CD4-positive, alpha-beta T cell treated with Interleukin-15 for 1 hour (primary cell): ENCODE measurements at regions not wholly inside any gene's neighbourhood (a gene's known extent, or its start where the extent isn't known, plus 50 kb on each side); places are given as distances from the start of the nearest gene placed in this dataset.

Source experiments
- DNase-seq: peaks from one replicate; pipeline ENCODE4 v3.0.0-alpha.2; 2020

DNA sequence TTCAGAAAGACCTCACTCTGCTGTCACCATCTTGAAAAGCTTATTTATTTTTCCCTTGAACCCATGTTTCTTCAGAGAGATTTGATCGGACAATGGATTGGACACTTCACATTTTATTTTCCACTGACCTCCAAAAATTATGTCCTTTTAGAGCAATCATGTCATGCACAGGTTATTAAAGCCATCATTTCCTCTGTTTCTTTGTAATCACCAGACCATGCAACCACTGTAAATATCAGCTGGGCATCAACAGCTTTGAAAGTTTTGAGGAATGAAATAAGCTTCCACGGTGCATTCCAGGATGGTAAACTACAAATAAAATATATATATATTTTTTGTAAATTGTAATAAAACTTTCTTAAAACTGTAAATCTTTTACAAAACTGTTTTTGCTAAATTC, 144.1 kb upstream of the ADAMTS5 start:
- DNase-seq, result no peak

DNA sequence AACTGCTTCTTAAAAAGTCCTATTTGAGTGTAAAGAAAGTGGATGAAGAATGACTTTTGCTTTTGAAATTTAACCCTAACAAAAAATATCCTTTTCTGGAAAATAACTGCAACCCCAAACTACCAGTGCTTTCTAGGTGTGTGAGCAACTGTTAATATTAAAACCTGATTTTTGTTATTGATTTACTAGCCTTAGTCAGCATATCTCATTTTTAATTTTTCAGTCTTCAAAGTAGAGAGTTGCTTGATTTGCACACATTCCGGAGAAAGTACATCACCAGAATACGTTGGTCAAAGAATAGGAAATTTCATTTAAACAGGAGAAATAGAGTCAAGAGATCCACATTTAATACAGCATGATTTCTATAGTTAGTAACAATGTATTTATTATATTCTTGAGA, 141.8 kb upstream of the ADAMTS5 start:
- DNase-seq, result no peak

- no peak for DNase-seq
These were observed 141.3 kb upstream of the ADAMTS5 start for GRCh38 chr21:27108228-27108627.

DNA sequence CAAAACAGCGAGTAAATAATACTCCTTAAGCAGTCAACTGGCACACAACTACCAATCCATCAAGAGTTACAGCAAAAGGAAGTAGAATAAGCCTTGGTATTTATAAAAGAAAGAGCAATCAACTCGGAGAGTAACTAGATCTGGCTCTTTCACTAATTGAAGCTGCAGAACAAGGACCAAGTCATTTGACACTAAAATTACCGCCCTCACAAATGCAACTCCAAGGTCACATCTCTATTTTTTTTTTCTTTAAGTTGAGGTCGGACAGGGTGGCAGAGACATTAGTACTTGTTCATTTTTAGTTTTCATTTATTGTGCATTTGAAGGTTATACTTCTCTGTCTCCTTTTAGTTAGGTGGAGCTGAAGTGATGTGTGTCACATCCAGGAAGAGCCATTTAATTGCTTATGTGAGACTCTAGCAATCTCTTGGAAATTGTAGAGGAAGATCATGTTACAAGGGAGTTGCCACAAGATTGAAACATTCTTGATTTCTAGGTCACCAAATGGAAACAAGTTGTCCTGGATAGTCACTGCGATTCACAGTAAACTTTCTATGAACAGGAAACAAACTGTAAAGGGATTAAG, 138.1 kb upstream of the ADAMTS5 start:
- DNase-seq, result no peak

GRCh38 chr21:27103768-27104167, 136.9 kb upstream of the ADAMTS5 start:
- DNase-seq, result no peak

DNA sequence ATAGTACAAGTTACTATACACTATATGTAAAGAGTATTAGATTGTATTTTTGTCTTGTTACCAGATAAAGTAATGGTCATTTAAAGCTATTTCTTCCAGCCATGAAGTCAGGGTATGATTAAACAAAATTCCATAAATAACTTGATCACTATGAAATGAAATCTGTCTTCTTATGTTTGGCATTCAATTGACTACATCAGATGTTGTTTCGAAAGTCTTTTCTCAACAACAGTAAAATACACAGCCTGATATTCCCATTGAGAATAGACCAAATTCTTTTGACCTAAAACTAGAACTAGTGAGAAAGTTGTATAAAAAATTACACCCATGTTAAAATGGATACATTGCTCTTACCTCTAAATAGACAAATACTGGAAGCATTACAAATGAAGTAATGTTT, 134.6 kb upstream of the ADAMTS5 start:
- DNase-seq, result no peak

DNA sequence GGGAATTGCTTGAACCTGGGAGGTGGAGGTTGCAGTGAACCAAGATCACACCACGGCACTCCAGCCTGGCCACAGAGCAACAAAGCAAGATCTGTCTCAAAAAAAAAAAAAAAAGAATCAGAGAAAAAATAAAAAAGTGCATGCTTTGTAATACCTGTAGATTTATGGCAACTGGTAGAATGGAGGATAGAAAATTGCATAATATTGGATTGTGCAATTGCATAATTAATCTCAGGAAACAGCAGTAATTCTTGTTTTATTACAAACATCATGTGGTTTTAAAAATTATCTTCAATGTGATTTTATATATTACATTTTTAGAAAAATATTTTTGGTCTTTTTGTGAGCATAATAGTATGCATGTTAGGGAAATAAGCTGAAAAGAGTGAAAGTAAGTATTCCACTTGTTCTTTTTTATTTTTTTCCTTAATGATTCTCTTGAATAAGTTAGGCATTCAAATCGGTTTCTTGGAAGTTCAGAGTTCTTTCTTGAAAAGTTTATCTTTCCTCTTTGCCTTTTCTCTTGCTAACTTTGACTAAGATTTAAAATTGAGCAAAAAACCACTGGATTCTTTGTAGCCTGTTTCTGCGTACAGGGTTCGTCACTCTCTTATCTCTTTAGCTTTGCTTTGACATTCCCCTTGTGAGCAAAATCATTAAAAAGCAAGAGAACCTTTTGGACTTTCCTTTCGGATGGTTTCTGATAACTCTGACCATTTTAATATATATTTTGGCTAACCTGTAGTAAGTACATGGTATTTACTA, 127.5 kb upstream of the ADAMTS5 start:
- DNase-seq, result no peak

GRCh38 chr21:27086630-27087029, 119.7 kb upstream of the ADAMTS5 start:
- DNase-seq, result no peak

GRCh38 chr21:27086186-27086585, 119.3 kb upstream of the ADAMTS5 start:
- no peak for DNase-seq

- no peak for DNase-seq
These were observed 118.5 kb upstream of the ADAMTS5 start for GRCh38 chr21:27085387-27085786.

GRCh38 chr21:27083144-27083543, 116.3 kb upstream of the ADAMTS5 start:
- no peak for DNase-seq

- DNase-seq, result no peak
These were observed 115.6 kb upstream of the ADAMTS5 start for GRCh38 chr21:27082431-27083010.

DNA sequence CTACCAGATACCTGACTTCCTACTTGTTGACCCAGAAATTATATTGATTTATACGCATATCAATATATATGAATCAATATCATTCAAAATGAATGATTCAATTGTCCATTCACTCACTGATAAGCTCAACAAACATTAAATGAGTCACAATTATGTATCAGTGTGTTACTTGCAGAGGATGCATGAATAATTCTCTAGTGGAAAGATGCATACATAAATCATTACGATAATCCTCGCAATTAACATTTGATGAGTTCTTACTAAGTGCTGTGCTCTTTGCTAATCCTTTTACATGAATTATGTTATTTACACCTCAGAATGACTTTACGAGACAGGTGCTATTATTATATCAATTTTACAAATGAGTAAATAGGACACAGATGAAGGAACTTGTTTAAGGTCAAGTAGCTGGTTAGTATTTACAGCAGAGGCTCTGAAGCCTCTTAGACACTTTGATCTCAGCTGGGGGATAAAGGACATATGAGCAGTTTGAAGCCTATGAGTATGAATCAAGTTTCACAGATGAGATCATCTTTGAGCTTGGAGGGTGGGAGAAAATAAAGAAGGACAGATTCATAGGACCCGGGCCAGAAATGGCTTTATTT, 112.8 kb upstream of the ADAMTS5 start:
- no peak for DNase-seq

GRCh38 chr21:27078915-27079314, 112.0 kb upstream of the ADAMTS5 start:
- no peak for DNase-seq

DNA sequence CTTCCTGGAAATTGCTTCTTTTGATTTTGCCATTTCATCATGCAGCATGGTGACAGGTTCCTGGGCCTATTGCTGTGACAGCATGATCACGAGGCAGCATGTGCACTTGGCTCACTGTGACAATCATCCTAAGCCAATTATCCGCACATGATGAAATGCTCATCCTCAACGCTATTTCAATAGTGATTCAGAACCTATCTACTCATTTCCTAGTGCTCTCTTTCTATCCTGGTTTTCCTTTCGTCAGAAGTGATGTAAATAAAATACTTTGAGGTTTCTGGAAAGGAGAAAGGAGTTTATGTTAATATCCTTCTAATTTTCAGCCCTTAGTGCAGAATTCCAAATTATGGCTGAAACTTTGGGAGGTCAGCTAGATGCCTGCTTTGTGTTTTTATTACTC, 110.6 kb upstream of the ADAMTS5 start:
- no peak for DNase-seq

- no peak for DNase-seq
These were observed 109.1 kb upstream of the ADAMTS5 start for GRCh38 chr21:27076025-27076424.

DNA sequence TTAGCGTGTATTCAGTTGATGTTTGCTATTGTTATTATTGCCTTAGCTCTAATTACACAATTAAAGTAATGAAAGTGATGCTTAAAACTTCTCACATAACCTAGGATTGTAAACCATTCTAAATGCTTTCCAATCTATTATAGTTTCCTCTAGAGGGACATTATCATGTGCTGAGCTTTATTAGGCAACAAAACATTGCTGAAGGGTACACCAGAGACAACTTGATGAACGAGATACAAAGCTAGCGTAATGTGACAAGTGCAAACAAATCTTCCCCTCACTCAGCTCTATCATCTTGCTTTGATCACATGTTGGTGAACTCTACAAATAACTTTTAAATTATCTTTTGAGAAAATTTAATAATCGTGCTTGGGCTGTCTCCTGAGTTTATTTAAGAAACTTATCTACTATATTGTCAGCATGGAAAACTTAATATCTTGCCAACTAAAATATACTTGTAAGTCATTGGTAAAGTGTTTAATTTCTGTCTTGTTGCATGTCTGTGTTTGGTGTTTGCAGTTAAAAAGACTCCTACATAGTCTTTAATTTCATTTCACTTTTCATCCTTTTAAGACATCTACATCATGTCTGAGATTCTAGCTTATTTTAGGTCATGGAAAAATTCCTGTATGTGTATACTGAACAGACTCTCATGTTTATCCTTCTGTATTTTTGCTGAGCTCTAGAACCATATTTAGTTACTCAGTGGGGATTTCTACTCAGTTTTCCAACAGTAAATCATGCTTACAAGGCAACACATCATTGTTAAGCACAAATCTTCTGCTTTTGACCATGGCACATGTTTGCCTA, 104.2 kb upstream of the ADAMTS5 start:
- DNase-seq, result no peak

GRCh38 chr21:27068811-27069210, 101.9 kb upstream of the ADAMTS5 start:
- DNase-seq, result no peak

GRCh38 chr21:27067226-27067625, 100.3 kb upstream of the ADAMTS5 start:
- no peak for DNase-seq

DNA sequence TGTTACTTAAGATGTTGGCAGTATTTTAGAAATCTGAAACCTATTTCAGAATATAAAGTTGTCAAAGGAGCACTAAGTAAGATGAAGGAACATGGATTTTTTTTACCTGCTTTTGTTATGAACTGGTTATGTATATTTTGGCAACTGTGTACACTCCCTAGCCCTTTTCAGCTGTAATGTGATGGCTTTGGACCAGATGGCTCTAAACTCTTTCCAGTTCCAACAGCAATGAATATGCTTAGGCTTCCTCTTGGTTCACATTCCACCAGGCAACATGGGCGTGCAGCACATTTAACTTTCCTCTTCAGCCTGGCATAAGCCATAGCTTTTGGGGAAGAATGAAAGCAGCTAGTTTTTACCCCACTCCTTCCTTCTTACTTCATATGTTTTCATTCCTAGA, 95.6 kb upstream of the ADAMTS5 start:
- DNase-seq, result no peak

GRCh38 chr21:27061770-27062169, 94.9 kb upstream of the ADAMTS5 start:
- DNase-seq, result no peak

DNA sequence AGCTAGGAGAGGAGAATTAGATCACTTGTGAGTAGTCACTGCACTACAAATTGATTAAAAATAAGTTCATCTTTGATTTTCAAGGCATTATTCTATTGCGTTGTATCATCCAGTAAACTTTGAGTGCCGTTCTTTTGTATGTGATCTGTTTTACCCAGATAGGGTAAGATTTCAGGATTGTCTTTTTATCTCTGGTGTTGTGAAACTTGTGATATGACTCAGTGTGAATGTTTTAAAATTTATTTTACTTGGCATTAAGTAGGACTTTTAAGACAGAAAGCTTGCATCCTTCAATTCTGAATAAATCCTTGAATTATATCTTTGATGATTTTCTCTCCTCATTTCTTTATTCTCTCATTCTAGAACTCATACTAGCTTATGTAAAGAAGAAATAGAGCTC, 93.3 kb upstream of the ADAMTS5 start:
- DNase-seq, result no peak
